Kidney tubule cell (primary cell): ENCODE measurements at regions not wholly inside any gene's neighbourhood (a gene's known extent, or its start where the extent isn't known, plus 50 kb on each side); places are given as distances from the start of the nearest gene placed in this dataset.
A peak's percentile ranks its signal among the peaks of the same experiment; 100 is the strongest.

Source experiments
- DNase-seq: peaks from one replicate; pipeline ENCODE4 v3.0.0-alpha.2; 2018; ENCODE audit warnings: low spot score

DNA sequence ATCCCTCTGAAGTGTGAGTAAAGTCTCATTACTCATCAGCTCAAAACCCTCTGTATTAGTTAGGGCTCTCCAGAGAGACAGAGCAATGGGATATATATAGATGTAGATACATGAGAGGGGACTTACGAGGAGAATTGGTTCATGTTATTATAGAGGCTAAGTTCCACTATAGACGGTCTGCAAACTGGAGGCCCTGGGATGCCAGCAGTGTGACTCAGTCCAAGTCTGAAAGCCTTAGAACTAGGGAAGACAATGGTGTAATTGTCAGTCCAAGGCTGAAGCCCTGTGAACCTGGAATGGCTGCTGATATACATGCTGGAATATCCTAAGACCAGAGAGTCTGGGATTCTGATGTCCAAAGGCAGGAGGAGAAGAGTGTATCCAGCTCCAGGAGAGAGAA lies 57.3 kb upstream of the CEP83 start:
- DNase-seq: peak; percentile 25

DNA sequence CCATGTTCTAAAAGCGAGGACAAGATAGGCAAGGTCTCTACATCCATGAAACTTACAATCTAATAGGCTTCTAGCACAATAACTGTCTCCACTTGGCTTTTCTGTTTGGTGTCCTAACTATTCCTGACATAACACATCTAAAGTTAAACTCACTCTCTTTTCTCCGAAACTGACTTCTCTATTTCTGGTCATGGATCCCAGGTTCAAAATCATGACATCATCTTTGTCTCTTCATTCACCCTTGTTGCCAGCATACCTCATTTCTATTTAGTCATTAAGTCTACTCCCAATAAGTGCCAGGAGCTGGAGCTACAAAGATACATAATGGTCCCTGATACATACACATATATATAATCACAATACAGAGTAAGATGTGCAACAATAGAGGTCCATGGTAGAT lies 53.9 kb upstream of the CEP83 start:
- no peak for DNase-seq

DNA sequence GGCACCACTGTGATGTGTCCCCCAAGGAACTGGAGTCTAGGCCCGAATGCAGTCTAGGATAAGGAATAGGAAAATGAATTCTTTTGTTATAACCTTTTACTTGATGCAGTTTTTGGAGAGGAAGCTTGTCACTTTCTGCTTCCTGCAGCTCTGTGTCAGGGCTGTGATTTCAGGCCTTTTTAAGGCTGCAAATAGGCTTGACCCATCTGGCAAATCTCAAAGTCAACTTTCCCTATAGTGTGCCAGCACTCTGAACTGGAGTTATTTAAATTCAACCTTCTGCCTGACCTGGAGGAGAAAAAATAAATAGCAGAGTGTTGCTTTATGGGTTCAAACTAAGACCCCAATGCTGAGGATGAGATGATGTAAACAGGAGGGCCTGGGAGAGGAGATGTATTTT lies 51.8 kb upstream of the CEP83 start:
- no peak for DNase-seq

DNA sequence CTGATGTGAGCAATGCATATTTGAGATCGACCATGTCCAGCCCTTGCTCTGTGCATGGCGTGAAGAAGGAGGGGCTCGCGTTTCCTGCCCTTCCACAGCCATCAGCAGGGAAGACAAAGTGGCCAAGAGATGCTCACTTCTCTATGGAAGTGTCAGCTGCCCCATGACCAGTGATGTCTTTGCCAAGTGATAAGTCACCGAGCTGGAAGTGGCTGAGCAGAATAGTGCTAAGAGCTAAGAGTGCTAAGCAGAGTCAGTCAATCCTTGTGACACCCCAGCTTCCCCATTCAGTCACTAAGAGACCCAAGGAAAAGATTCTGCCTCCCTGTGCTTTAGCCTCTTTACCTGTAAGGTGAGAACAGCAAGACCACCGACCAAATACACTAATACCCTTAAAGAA lies 50.5 kb upstream of the CEP83 start:
- no peak for DNase-seq
